Naive thymus-derived CD4-positive, alpha-beta T cell (primary cell): ENCODE measurements at regions not wholly inside any gene's neighbourhood (a gene's known extent, or its start where the extent isn't known, plus 50 kb on each side); places are given as distances from the start of the nearest gene placed in this dataset.
"Not testable (repeated sequence)": the region's sequence is repeated elsewhere in the genome, so short reads cannot be mapped to it uniquely, and the experiment has no call there.

Source experiments
- ATAC-seq: fragments of 150-1000 bp; cut with Tn5 transposase; 2 replicates; pipeline ENCODE4 v1.10.0; 2021; ENCODE audit warnings: mild to moderate bottlenecking, moderate library complexity
- CTCF ChIA-PET: fragments of 350-600 bp; sonication (Branson Sonifier 250); formaldehyde crosslinking; loops from one replicate; lab custom pipeline; 2021; ENCODE audit warnings: antibody characterized with exemption; lab: Charles Lee
- POLR2A ChIA-PET: fragments of 350-600 bp; sonication (Branson Sonifier 250); formaldehyde crosslinking; loops from one replicate; lab custom pipeline; 2021; ENCODE audit warnings: antibody characterized with exemption, inconsistent platforms; lab: Charles Lee
- DNase-seq, 9 donors: peaks; one replicate each; pipeline versions ENCODE4 v3.0.0 to v3.0.0-alpha.2; 2020 to 2022; ENCODE audit warnings: mixed read lengths in 1 of 9
- H3K27ac ChIP-seq: one replicate; pipeline ENCODE4 v1.7.0; 2013; ENCODE audit warnings: mild to moderate bottlenecking, low read depth, low read length, moderate library complexity
- H3K27me3 ChIP-seq, 2 donors: one replicate each; pipeline ENCODE4 v1.7.0; 2013; ENCODE audit warnings: low read length in 2 of 2, mild to moderate bottlenecking in 2 of 2, moderate library complexity in 2 of 2; ENCODE audit not compliant: control insufficient read depth in 2 of 2, insufficient read depth in 2 of 2
- H3K36me3 ChIP-seq, 3 experiments: 1 replicate in 2 of 3; 2 replicates in 1 of 3; pipeline ENCODE4 v1.7.0; 2013; ENCODE audit warnings: low read length in 3 of 3, mild to moderate bottlenecking in 3 of 3, moderate library complexity in 1 of 3; ENCODE audit not compliant: insufficient read depth in 3 of 3, control insufficient read depth in 2 of 3
- H3K4me1 ChIP-seq, 2 donors: one replicate each; pipeline ENCODE4 v1.7.0; 2013; ENCODE audit warnings: low read length in 2 of 2, mild to moderate bottlenecking in 2 of 2, moderate library complexity in 1 of 2; ENCODE audit not compliant: control insufficient read depth in 2 of 2, insufficient read depth in 2 of 2
- H3K4me3 ChIP-seq: 2 replicates; pipeline ENCODE4 v1.7.0; 2013; ENCODE audit warnings: mild to moderate bottlenecking, low read length
- H3K9me3 ChIP-seq, 3 experiments: 1 replicate in 2 of 3; 2 replicates in 1 of 3; pipeline ENCODE4 v1.7.0; 2013; ENCODE audit warnings: low read length in 3 of 3; ENCODE audit not compliant: control insufficient read depth in 2 of 3
- H3K27ac Mint-ChIP-seq, 9 donors: one replicate each; pipeline ENCODE4 v1.8.0; 2020 to 2022; ENCODE audit warnings: mixed read lengths in 9 of 9, mild to moderate bottlenecking in 8 of 9, moderate library complexity in 5 of 9, inconsistent platforms in 2 of 9
- H3K27me3 Mint-ChIP-seq, 5 donors: one replicate each; pipeline ENCODE4 v1.8.0; 2021 to 2022; ENCODE audit warnings: mixed read lengths in 5 of 5, mild to moderate bottlenecking in 1 of 5
- H3K36me3 Mint-ChIP-seq, 5 donors: one replicate each; pipeline ENCODE4 v1.8.0; 2020 to 2022; ENCODE audit warnings: mixed read lengths in 5 of 5, mild to moderate bottlenecking in 3 of 5, inconsistent platforms in 1 of 5
- H3K4me1 Mint-ChIP-seq, 7 donors: one replicate each; pipeline ENCODE4 v1.8.0; 2020 to 2022; ENCODE audit warnings: mixed read lengths in 7 of 7, mild to moderate bottlenecking in 3 of 7, inconsistent platforms in 1 of 7
- H3K4me3 Mint-ChIP-seq, 10 donors: one replicate each; pipeline ENCODE4 v1.8.0; 2020 to 2022; ENCODE audit warnings: mild to moderate bottlenecking in 10 of 10, mixed read lengths in 10 of 10, moderate library complexity in 6 of 10, inconsistent platforms in 2 of 10
- H3K9me3 Mint-ChIP-seq, 11 donors: one replicate each; pipeline ENCODE4 v1.8.0; 2020 to 2022; ENCODE audit warnings: mixed read lengths in 11 of 11, mild to moderate bottlenecking in 4 of 11, inconsistent platforms in 1 of 11, moderate library complexity in 1 of 11
- intact Hi-C, 2 donors: fragments of 100-400 bp; cut with micrococcal nuclease; formaldehyde crosslinking; loops; one replicate each; pipeline ENCODE4 v1.15.1; 2023

DNA sequence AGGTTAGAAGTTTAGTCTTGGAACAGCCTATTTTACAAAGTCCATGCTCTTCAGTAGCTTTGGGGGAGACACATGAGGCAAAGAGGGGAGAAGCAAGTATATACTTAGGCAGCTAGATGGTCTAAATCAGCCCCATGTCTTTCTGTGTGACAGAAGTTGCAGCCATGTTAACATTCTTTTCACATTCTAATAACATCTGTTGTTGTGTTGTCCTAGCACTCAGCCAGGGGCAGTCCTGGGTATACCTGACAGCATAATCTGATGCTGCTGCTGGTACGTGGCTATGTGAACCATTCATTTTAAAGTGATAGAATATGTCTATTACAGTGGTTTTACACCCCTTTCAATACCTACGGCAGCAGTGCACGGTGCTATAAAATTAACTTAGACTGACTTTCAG, 1137.0 kb downstream of the KHDRBS2 start:
- ATAC-seq, intact Hi-C loops, H3K9me3 ChIP-seq, H3K4me1 ChIP-seq, CTCF ChIA-PET, H3K27me3 Mint-ChIP-seq, H3K4me3 ChIP-seq, H3K27ac Mint-ChIP-seq, H3K27ac ChIP-seq, DNase-seq, H3K27me3 ChIP-seq, H3K36me3 ChIP-seq, H3K36me3 Mint-ChIP-seq, H3K4me1 Mint-ChIP-seq, H3K4me3 Mint-ChIP-seq, POLR2A ChIA-PET: not testable (repeated sequence)
- H3K9me3 Mint-ChIP-seq: peaks cover 0 to 16% (median 11%) of the 10 kb centered on the region in 11 donors

- POLR2A ChIA-PET, CTCF ChIA-PET, H3K27me3 ChIP-seq, H3K36me3 Mint-ChIP-seq, ATAC-seq, H3K36me3 ChIP-seq, H3K9me3 ChIP-seq, H3K4me1 Mint-ChIP-seq, H3K4me3 ChIP-seq, H3K27ac ChIP-seq, H3K4me1 ChIP-seq, H3K27ac Mint-ChIP-seq, H3K4me3 Mint-ChIP-seq, DNase-seq, H3K27me3 Mint-ChIP-seq, intact Hi-C loops: not testable (repeated sequence)
- H3K9me3 Mint-ChIP-seq: peaks cover 0 to 11% (median 6%) of the 10 kb centered on the region in 11 donors
These were observed 1143.8 kb downstream of the KHDRBS2 start for GRCh38 chr6:61142261-61142660.

- no peaks in the 10 kb centered on the region for H3K36me3 ChIP-seq
- no peak overlapping the region for H3K4me3 ChIP-seq
- Mint-ChIP-seq H3K9me3 (peaks cover 4 to 24% (median 17%) of the 10 kb centered on the region in 11 donors), H3K27ac (no peak overlapping the region), H3K4me3 (no peak overlapping the region), H3K4me1 (no peaks in the 10 kb centered on the region), H3K27me3 (no peaks in the 10 kb centered on the region), H3K36me3 (peaks cover 0 to 3% (median 0%) of the 10 kb centered on the region in 5 donors)
- peaks cover 0 to 3% (median 0%) of the 10 kb centered on the region in 3 experiments for H3K9me3 ChIP-seq
- POLR2A ChIA-PET: no interaction called here
- CTCF ChIA-PET: no interaction called here
- no peak for ATAC-seq
- no peaks in the 10 kb centered on the region for H3K4me1 ChIP-seq
- no peak overlapping the region for H3K27ac ChIP-seq
- intact Hi-C loops: no loop called here
- DNase-seq: no peak
- no peaks in the 10 kb centered on the region for H3K27me3 ChIP-seq
These were observed 1152.0 kb downstream of the KHDRBS2 start for GRCh38 chr6:61134028-61134427.

GRCh38 chr6:61114185-61114584, 1171.8 kb downstream of the KHDRBS2 start:
- peaks cover under 1 to 14% (median 4%) of the 10 kb centered on the region in 11 donors for H3K9me3 Mint-ChIP-seq
- POLR2A ChIA-PET, H3K36me3 Mint-ChIP-seq, ATAC-seq, DNase-seq, H3K27me3 ChIP-seq, H3K4me3 Mint-ChIP-seq, CTCF ChIA-PET, H3K9me3 ChIP-seq, H3K27me3 Mint-ChIP-seq, H3K4me1 ChIP-seq, H3K27ac Mint-ChIP-seq, intact Hi-C loops, H3K27ac ChIP-seq, H3K4me1 Mint-ChIP-seq, H3K36me3 ChIP-seq, H3K4me3 ChIP-seq: not testable (repeated sequence)

DNA sequence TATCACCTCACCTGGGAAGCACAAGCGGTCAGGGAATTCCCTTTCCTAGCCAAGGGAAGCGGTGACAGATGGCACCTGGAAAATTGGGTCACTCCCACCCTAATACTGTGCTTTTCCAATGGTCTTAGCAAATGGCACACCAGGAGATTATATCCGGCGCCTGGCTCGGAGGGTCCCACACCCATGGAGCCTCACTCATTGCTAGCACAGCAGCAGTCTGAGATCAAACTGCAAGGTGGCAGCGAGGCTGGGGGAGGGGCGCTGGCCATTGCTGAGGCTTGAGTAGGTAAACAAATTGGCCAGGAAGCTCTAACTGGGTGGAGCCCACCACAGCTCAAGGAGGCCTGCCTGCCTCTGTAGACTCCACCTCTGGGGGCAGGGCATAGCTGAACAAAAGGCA, 1178.1 kb downstream of the KHDRBS2 start:
- H3K9me3 ChIP-seq, ATAC-seq, H3K27me3 ChIP-seq, H3K36me3 ChIP-seq, H3K4me3 Mint-ChIP-seq, intact Hi-C loops, H3K4me1 Mint-ChIP-seq, DNase-seq, H3K36me3 Mint-ChIP-seq, H3K27ac Mint-ChIP-seq, H3K27me3 Mint-ChIP-seq, H3K27ac ChIP-seq, POLR2A ChIA-PET, CTCF ChIA-PET, H3K4me1 ChIP-seq, H3K4me3 ChIP-seq: not testable (repeated sequence)
- peaks cover 2 to 26% (median 15%) of the 10 kb centered on the region in 11 donors for H3K9me3 Mint-ChIP-seq

- H3K4me1 ChIP-seq, ATAC-seq, DNase-seq, H3K9me3 ChIP-seq, H3K36me3 ChIP-seq, H3K27ac Mint-ChIP-seq, H3K27ac ChIP-seq, intact Hi-C loops, H3K27me3 ChIP-seq, CTCF ChIA-PET, H3K4me3 ChIP-seq, POLR2A ChIA-PET, H3K4me1 Mint-ChIP-seq, H3K36me3 Mint-ChIP-seq, H3K27me3 Mint-ChIP-seq, H3K4me3 Mint-ChIP-seq: not testable (repeated sequence)
- peaks cover under 1 to 24% (median 9%) of the 10 kb centered on the region in 11 donors for H3K9me3 Mint-ChIP-seq
These were observed 1182.4 kb downstream of the KHDRBS2 start for GRCh38 chr6:61103660-61104059.

- H3K36me3 Mint-ChIP-seq: no peaks in the 10 kb centered on the region
- intact Hi-C loops: no loop called here
- POLR2A ChIA-PET: no interaction called here
- ATAC-seq (no peak), DNase-seq (no peak)
- CTCF ChIA-PET: no interaction called here
- H3K9me3 Mint-ChIP-seq: peaks cover 4 to 26% (median 14%) of the 10 kb centered on the region in 11 donors
- no peaks in the 10 kb centered on the region for H3K4me1 Mint-ChIP-seq
- no peak overlapping the region for H3K4me3 ChIP-seq
- H3K27ac Mint-ChIP-seq: no peak overlapping the region
- no peak overlapping the region for H3K4me3 Mint-ChIP-seq
- H3K9me3 ChIP-seq: no peaks in the 10 kb centered on the region
- H3K4me1 ChIP-seq: no peaks in the 10 kb centered on the region
- no peaks in the 10 kb centered on the region for H3K27me3 Mint-ChIP-seq
- H3K36me3 ChIP-seq: no peaks in the 10 kb centered on the region
- H3K27ac ChIP-seq: no peak overlapping the region
- H3K27me3 ChIP-seq: no peaks in the 10 kb centered on the region
These were observed 1186.0 kb downstream of the KHDRBS2 start for GRCh38 chr6:61100072-61100471.
